ENCODE measurements at regions not wholly inside any gene's neighbourhood (a gene's known extent, or its start where the extent isn't known, plus 50 kb on each side); places are given as distances from the start of the nearest gene placed in this dataset.

DNA sequence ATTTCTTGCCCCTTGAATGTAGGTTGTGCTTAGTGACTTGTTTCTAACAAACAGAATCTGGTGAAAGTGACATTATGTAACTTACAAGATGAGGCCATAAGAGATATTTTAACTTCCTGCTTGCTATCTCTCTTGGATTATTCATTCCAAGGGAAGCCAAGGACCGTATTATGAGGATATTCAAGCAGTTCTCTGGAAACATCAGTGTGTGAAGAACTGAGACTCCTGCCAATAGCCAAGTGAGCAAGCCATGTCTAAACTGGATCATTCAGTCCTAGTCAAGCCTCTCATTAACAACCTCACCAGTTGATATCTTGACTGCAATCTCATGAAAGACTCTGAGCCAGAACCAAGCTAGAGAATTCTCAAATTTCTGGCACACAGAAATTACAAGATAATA lies 765.1 kb upstream of the SLC8A1 start:
- Histone ChIP-seq H3K4me1 (no peaks in the 10 kb centered on the region), H3K36me3 (no peaks in the 10 kb centered on the region), H3K27me3 (replicated peaks in 1 of 7) (no peaks in the 10 kb centered on the region), H3K4me3 (no peak overlapping the region), H3K9me3 (peaks cover 0 to 11% (median 0%) of the 10 kb centered on the region in 8 donors), H3K27ac (no peak overlapping the region)
- 37 to 78% (median 69%) methylated on average over 1 of the region's 1 CpG for WGBS, 5 donors
- TF ChIP-seq, protein P1, sequence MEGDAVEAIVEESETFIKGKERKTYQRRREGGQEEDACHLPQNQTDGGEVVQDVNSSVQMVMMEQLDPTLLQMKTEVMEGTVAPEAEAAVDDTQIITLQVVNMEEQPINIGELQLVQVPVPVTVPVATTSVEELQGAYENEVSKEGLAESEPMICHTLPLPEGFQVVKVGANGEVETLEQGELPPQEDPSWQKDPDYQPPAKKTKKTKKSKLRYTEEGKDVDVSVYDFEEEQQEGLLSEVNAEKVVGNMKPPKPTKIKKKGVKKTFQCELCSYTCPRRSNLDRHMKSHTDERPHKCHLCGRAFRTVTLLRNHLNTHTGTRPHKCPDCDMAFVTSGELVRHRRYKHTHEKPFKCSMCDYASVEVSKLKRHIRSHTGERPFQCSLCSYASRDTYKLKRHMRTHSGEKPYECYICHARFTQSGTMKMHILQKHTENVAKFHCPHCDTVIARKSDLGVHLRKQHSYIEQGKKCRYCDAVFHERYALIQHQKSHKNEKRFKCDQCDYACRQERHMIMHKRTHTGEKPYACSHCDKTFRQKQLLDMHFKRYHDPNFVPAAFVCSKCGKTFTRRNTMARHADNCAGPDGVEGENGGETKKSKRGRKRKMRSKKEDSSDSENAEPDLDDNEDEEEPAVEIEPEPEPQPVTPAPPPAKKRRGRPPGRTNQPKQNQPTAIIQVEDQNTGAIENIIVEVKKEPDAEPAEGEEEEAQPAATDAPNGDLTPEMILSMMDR (IDR thresholded peaks at IDR 0.05 in 8 of 11, conservative IDR thresholded peaks at IDR 0.05 in 3 of 11), result no peak
- TF ChIP-seq POLR2A (IDR thresholded peaks at IDR 0.05) (no peak), POLR2AphosphoS5 (IDR thresholded peaks at IDR 0.05) (no peak)
- DNase-seq, result no peak
- intact Hi-C loops (cut with DNase I; ENCODE audit: low total_unique reads), result no loop called here

DNA sequence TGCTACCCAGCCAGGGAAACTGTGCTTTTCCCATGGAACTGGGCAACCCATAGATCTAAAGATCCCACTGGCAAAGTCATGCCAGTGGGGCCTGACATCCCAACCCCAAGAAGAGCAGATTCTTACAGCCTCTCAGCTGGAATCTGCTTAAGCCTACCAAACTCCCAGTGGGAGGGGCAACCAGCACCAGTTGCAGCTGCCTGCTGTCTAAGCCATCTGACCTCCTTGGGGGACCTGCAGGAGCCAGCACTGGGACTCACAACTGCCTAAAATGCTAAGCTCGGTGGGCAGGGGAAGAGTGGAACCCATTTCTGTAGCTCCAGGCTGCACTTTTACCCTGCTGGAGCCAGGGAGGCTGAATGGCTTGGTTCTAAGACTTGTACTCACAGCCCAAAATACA lies 770.7 kb upstream of the SLC8A1 start:
- no peak overlapping the region for H3K4me3 ChIP-seq
- H3K4me1 ChIP-seq, result no peaks in the 10 kb centered on the region
- H3K27me3 ChIP-seq (replicated peaks in 1 of 7), result no peaks in the 10 kb centered on the region
- DNase-seq, result no peak
- WGBS, 5 donors, result 56 to 88% (median 60%) methylated on average over 1 of the region's 1 CpG
- no peak overlapping the region for H3K27ac ChIP-seq
- intact Hi-C loops (cut with DNase I; ENCODE audit: low total_unique reads), result no loop called here
- H3K9me3 ChIP-seq, result peaks cover 0 to 27% (median 0%) of the 10 kb centered on the region in 8 donors
- H3K36me3 ChIP-seq, result no peaks in the 10 kb centered on the region
- TF ChIP-seq, protein P1 (IDR thresholded peaks at IDR 0.05 in 8 of 11, conservative IDR thresholded peaks at IDR 0.05 in 3 of 11), result no peak
- TF ChIP-seq POLR2A (IDR thresholded peaks at IDR 0.05) (no peak), POLR2AphosphoS5 (IDR thresholded peaks at IDR 0.05) (no peak)

DNA sequence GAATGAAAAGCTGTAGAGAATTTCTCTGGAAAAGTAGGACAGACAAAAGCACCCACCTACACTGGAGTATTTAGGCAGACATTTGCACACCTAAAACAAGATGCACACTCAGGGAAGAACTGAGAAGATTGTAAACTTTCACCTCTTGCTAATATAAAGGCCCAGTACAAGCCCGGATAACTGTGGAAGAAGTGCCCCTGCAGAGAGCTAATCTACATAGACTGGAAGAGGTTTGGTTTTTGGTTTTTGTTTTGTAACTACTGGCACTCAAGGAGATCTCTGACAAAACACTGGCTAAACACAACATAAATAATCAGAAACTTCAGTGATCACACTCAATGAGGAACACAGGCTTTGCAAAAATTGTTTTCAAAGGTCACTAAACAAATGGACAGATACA lies 782.2 kb upstream of the SLC8A1 start:
- H3K27ac ChIP-seq, result no peak overlapping the region
- no peaks in the 10 kb centered on the region for H3K36me3 ChIP-seq
- no peak for DNase-seq
- no peaks in the 10 kb centered on the region for H3K4me1 ChIP-seq
- intact Hi-C loops (cut with DNase I; ENCODE audit: low total_unique reads), result no loop called here
- no peaks in the 10 kb centered on the region for H3K27me3 ChIP-seq (replicated peaks in 1 of 7)
- 76 to 90% (median 81%) methylated on average over 1 of the region's 1 CpG for WGBS, 5 donors
- H3K4me3 ChIP-seq, result no peak overlapping the region
- H3K9me3 ChIP-seq, result peaks cover 0 to 66% (median 37%) of the 10 kb centered on the region in 8 donors
- TF ChIP-seq POLR2A (IDR thresholded peaks at IDR 0.05) (no peak), POLR2AphosphoS5 (IDR thresholded peaks at IDR 0.05) (no peak)
- TF ChIP-seq, protein P1 (IDR thresholded peaks at IDR 0.05 in 8 of 11, conservative IDR thresholded peaks at IDR 0.05 in 3 of 11), result no peak

DNA sequence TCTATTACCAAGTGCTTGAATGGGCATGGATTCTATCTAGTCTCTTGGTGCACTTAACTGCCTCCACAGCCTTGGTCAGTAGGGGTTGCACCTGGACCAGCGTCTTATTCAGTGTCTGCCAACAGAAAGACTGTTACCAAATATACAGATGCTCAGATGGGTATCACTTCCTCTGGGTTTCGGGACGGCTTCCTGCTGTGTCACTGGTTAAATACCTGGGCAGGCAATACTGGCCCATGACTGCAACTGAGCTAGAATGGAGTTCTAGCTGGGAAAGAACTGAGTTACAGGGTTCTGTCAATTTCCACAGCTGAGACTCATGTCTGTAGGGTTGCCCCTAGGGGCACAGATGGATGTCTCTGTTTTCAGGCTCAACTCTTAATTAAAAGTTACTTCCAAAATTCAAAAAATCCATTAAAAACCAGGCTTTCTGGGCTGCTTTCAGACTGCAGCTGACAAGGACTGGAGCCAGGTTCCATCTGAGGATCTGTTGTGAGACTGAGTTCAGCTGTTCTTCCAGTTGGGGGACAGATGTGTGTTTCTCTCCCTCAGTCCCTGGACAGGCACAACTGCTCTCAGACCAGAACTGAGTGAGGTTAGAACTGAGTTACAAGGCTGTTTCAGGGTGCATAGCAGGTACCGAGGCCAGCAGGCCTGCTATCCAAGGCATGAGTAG lies 789.6 kb upstream of the SLC8A1 start:
- 54 to 81% (median 71%) methylated on average over 4 of the region's 4 CpGs for WGBS, 5 donors
- no peak for TF ChIP-seq POLR2A (IDR thresholded peaks at IDR 0.05)
- TF ChIP-seq POLR2AphosphoS5 (IDR thresholded peaks at IDR 0.05), result no peak
- TF ChIP-seq, protein P1 (IDR thresholded peaks at IDR 0.05 in 8 of 11, conservative IDR thresholded peaks at IDR 0.05 in 3 of 11), result no peak
- no peak for DNase-seq
- intact Hi-C loops (cut with DNase I; ENCODE audit: low total_unique reads), result no loop called here
- Histone ChIP-seq H3K27me3 (replicated peaks in 1 of 7) (no peaks in the 10 kb centered on the region), H3K4me3 (no peak overlapping the region), H3K4me1 (no peaks in the 10 kb centered on the region), H3K36me3 (no peaks in the 10 kb centered on the region), H3K27ac (no peak overlapping the region), H3K9me3 (peaks cover 0 to 21% (median 4%) of the 10 kb centered on the region in 8 donors)
